ENCODE measurements at regions not wholly inside any gene's neighbourhood (a gene's known extent, or its start where the extent isn't known, plus 50 kb on each side); places are given as distances from the start of the nearest gene placed in this dataset.

GRCh38 chr2:153601812-153602211 lies 123.2 kb upstream of the RPRM start:
- WGBS, 2 donors = 61 to 71% methylated on average over 3 of the region's 3 CpGs
- no peaks in the 10 kb centered on the region for H3K36me3 ChIP-seq (ENCODE audit: control insufficient read depth in 2 of 2, insufficient read depth in 2 of 2, low read length in 1 of 2)
- no peaks in the 10 kb centered on the region for H3K27me3 ChIP-seq (ENCODE audit: control insufficient read depth in 1 of 2, insufficient read depth in 2 of 2, low read length in 2 of 2)

GRCh38 chr2:153604133-153604532 lies 125.6 kb upstream of the RPRM start:
- WGBS, 2 donors = 66 to 82% methylated on average over 1 of the region's 1 CpG
- H3K27me3 ChIP-seq (ENCODE audit: control insufficient read depth in 1 of 2, insufficient read depth in 2 of 2, low read length in 2 of 2) = no peaks in the 10 kb centered on the region
- no peaks in the 10 kb centered on the region for H3K9me3 ChIP-seq (ENCODE audit: control insufficient read depth in 2 of 2, insufficient read depth in 1 of 2, low read depth in 1 of 2, low read length in 1 of 2)
- no peak overlapping the region for H3K27ac ChIP-seq (ENCODE audit: low read depth in 2 of 2, low read length in 1 of 2)
- no peak overlapping the region for H3K4me3 ChIP-seq (ENCODE audit: low read depth in 1 of 2, low read length in 2 of 2)
- H3K4me1 ChIP-seq (ENCODE audit: control insufficient read depth in 2 of 2, insufficient read depth in 2 of 2, low read length in 1 of 2) = no peaks in the 10 kb centered on the region
- H3K36me3 ChIP-seq (ENCODE audit: control insufficient read depth in 2 of 2, insufficient read depth in 2 of 2, low read length in 1 of 2) = no peaks in the 10 kb centered on the region

More at GRCh38 chr2:153601812-153602211, 123.2 kb upstream of the RPRM start:
- Histone ChIP-seq H3K4me3 (ENCODE audit: low read depth in 1 of 2, low read length in 2 of 2) (no peak overlapping the region), H3K27ac (ENCODE audit: low read depth in 2 of 2, low read length in 1 of 2) (no peak overlapping the region), H3K9me3 (ENCODE audit: control insufficient read depth in 2 of 2, insufficient read depth in 1 of 2, low read depth in 1 of 2, low read length in 1 of 2) (no peaks in the 10 kb centered on the region), H3K4me1 (ENCODE audit: control insufficient read depth in 2 of 2, insufficient read depth in 2 of 2, low read length in 1 of 2) (no peaks in the 10 kb centered on the region)

- Histone ChIP-seq H3K4me3 (ENCODE audit: low read depth in 1 of 2, low read length in 2 of 2) (no peak overlapping the region), H3K36me3 (ENCODE audit: control insufficient read depth in 2 of 2, insufficient read depth in 2 of 2, low read length in 1 of 2) (no peaks in the 10 kb centered on the region), H3K9me3 (ENCODE audit: control insufficient read depth in 2 of 2, insufficient read depth in 1 of 2, low read depth in 1 of 2, low read length in 1 of 2) (no peaks in the 10 kb centered on the region), H3K27me3 (ENCODE audit: control insufficient read depth in 1 of 2, insufficient read depth in 2 of 2, low read length in 2 of 2) (no peaks in the 10 kb centered on the region), H3K4me1 (ENCODE audit: control insufficient read depth in 2 of 2, insufficient read depth in 2 of 2, low read length in 1 of 2) (no peaks in the 10 kb centered on the region), H3K27ac (ENCODE audit: low read depth in 2 of 2, low read length in 1 of 2) (no peak overlapping the region)
- 56 to 74% methylated on average over 3 of the region's 3 CpGs for WGBS, 2 donors
These were observed 128.1 kb upstream of the RPRM start for GRCh38 chr2:153606623-153607022.

DNA sequence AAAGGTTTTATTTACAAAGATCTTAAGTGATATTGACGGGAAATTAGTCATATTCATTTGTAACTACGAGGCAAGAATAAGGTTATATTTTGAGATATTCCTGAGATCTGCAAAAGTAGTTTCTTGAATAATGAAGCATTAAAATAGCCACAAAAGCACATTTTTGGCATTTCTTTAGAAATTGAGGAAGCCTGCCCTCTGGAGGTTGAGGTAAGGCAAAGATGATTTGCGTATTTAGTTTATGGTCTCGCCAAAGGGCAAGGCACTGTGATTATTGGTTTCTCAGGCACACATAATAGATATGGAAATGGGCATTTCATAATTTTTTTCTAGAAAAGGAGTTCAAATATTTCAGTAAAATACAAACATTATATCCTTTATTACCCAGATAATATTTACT lies 143.7 kb upstream of the RPRM start:
- Histone ChIP-seq H3K36me3 (ENCODE audit: control insufficient read depth in 2 of 2, insufficient read depth in 2 of 2, low read length in 1 of 2) (no peaks in the 10 kb centered on the region), H3K27me3 (ENCODE audit: control insufficient read depth in 1 of 2, insufficient read depth in 2 of 2, low read length in 2 of 2) (no peaks in the 10 kb centered on the region), H3K4me1 (ENCODE audit: control insufficient read depth in 2 of 2, insufficient read depth in 2 of 2, low read length in 1 of 2) (no peaks in the 10 kb centered on the region), H3K27ac (ENCODE audit: low read depth in 2 of 2, low read length in 1 of 2) (no peak overlapping the region), H3K9me3 (ENCODE audit: control insufficient read depth in 2 of 2, insufficient read depth in 1 of 2, low read depth in 1 of 2, low read length in 1 of 2) (peaks cover 0 to 4% of the 10 kb centered on the region in 2 donors), H3K4me3 (ENCODE audit: low read depth in 1 of 2, low read length in 2 of 2) (no peak overlapping the region)
- 74 to 79% methylated on average over 4 of the region's 4 CpGs for WGBS, 2 donors

- H3K4me1 ChIP-seq (ENCODE audit: control insufficient read depth in 2 of 2, insufficient read depth in 2 of 2, low read length in 1 of 2) = no peaks in the 10 kb centered on the region
- no peaks in the 10 kb centered on the region for H3K36me3 ChIP-seq (ENCODE audit: control insufficient read depth in 2 of 2, insufficient read depth in 2 of 2, low read length in 1 of 2)
- no peak overlapping the region for H3K27ac ChIP-seq (ENCODE audit: low read depth in 2 of 2, low read length in 1 of 2)
- WGBS, 2 donors = 12 to 13% methylated on average over 1 of the region's 1 CpG
- peaks cover 0 to 4% of the 10 kb centered on the region in 2 donors for H3K9me3 ChIP-seq (ENCODE audit: control insufficient read depth in 2 of 2, insufficient read depth in 1 of 2, low read depth in 1 of 2, low read length in 1 of 2)
- no peak overlapping the region for H3K4me3 ChIP-seq (ENCODE audit: low read depth in 1 of 2, low read length in 2 of 2)
- no peaks in the 10 kb centered on the region for H3K27me3 ChIP-seq (ENCODE audit: control insufficient read depth in 1 of 2, insufficient read depth in 2 of 2, low read length in 2 of 2)
These were observed 144.5 kb upstream of the RPRM start for GRCh38 chr2:153623020-153623419.

DNA sequence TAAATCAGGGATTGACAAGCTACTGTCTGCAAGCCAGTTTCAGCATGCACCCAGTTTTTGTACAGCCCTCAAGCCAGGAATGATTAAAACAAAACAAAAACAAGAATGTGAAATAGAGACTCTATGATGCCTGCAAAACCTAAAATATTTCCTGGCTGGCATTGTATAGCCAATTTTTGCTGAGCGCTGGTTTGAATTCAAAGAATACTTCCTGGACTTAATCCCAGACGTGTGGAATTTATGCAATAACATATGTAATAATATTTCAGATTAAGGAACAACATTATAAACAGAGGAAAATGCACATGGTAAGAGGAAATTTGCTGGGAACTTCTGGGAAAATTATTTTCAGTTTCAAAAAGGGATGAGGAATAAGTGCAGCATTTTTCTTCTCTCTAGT lies 148.1 kb upstream of the RPRM start:
- H3K36me3 ChIP-seq (ENCODE audit: control insufficient read depth in 2 of 2, insufficient read depth in 2 of 2, low read length in 1 of 2) = no peaks in the 10 kb centered on the region
- H3K4me1 ChIP-seq (ENCODE audit: control insufficient read depth in 2 of 2, insufficient read depth in 2 of 2, low read length in 1 of 2) = no peaks in the 10 kb centered on the region
- peaks cover 0 to under 1% of the 10 kb centered on the region in 2 donors for H3K9me3 ChIP-seq (ENCODE audit: control insufficient read depth in 2 of 2, insufficient read depth in 1 of 2, low read depth in 1 of 2, low read length in 1 of 2)
- no peaks in the 10 kb centered on the region for H3K27me3 ChIP-seq (ENCODE audit: control insufficient read depth in 1 of 2, insufficient read depth in 2 of 2, low read length in 2 of 2)
- no peak overlapping the region for H3K27ac ChIP-seq (ENCODE audit: low read depth in 2 of 2, low read length in 1 of 2)
- no peak overlapping the region for H3K4me3 ChIP-seq (ENCODE audit: low read depth in 1 of 2, low read length in 2 of 2)
- 51 to 53% methylated on average over 2 of the region's 2 CpGs for WGBS, 2 donors

DNA sequence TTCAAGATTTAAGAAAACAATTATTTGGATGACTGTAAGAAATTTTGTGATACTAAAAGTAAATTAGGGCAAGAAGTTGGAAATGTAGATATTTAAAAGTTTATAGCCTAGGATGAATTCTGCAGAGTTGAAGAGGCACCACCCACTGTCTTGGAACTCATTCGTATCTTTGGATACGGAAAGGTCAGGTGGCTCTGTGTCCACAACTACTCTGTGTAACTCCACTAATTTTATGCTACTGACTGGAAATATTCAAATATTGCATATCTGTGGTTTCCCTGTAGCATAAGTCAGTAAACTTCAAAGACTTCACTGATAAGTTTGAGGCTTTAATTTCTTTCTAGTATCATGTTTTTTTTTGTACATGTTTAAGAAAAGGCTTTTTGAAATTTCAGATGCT lies 156.9 kb upstream of the RPRM start:
- Histone ChIP-seq H3K9me3 (ENCODE audit: control insufficient read depth in 2 of 2, insufficient read depth in 1 of 2, low read depth in 1 of 2, low read length in 1 of 2) (no peaks in the 10 kb centered on the region), H3K27ac (ENCODE audit: low read depth in 2 of 2, low read length in 1 of 2) (no peak overlapping the region), H3K36me3 (ENCODE audit: control insufficient read depth in 2 of 2, insufficient read depth in 2 of 2, low read length in 1 of 2) (no peaks in the 10 kb centered on the region), H3K27me3 (ENCODE audit: control insufficient read depth in 1 of 2, insufficient read depth in 2 of 2, low read length in 2 of 2) (no peaks in the 10 kb centered on the region), H3K4me1 (ENCODE audit: control insufficient read depth in 2 of 2, insufficient read depth in 2 of 2, low read length in 1 of 2) (no peaks in the 10 kb centered on the region), H3K4me3 (ENCODE audit: low read depth in 1 of 2, low read length in 2 of 2) (no peak overlapping the region)
- 72 to 78% methylated on average over 2 of the region's 2 CpGs for WGBS, 2 donors

- no peak overlapping the region for H3K4me3 ChIP-seq (ENCODE audit: low read depth in 1 of 2, low read length in 2 of 2)
- WGBS, 2 donors = 78% methylated on average over 2 of the region's 2 CpGs
- H3K9me3 ChIP-seq (ENCODE audit: control insufficient read depth in 2 of 2, insufficient read depth in 1 of 2, low read depth in 1 of 2, low read length in 1 of 2) = no peaks in the 10 kb centered on the region
- no peaks in the 10 kb centered on the region for H3K4me1 ChIP-seq (ENCODE audit: control insufficient read depth in 2 of 2, insufficient read depth in 2 of 2, low read length in 1 of 2)
- H3K27ac ChIP-seq (ENCODE audit: low read depth in 2 of 2, low read length in 1 of 2) = no peak overlapping the region
- H3K27me3 ChIP-seq (ENCODE audit: control insufficient read depth in 1 of 2, insufficient read depth in 2 of 2, low read length in 2 of 2) = no peaks in the 10 kb centered on the region
- H3K36me3 ChIP-seq (ENCODE audit: control insufficient read depth in 2 of 2, insufficient read depth in 2 of 2, low read length in 1 of 2) = no peaks in the 10 kb centered on the region
These were observed 162.5 kb upstream of the RPRM start for GRCh38 chr2:153641046-153641445.

- Histone ChIP-seq H3K27me3 (ENCODE audit: control insufficient read depth in 1 of 2, insufficient read depth in 2 of 2, low read length in 2 of 2) (no peaks in the 10 kb centered on the region), H3K4me3 (ENCODE audit: low read depth in 1 of 2, low read length in 2 of 2) (no peak overlapping the region), H3K9me3 (ENCODE audit: control insufficient read depth in 2 of 2, insufficient read depth in 1 of 2, low read depth in 1 of 2, low read length in 1 of 2) (no peaks in the 10 kb centered on the region), H3K27ac (ENCODE audit: low read depth in 2 of 2, low read length in 1 of 2) (no peak overlapping the region), H3K4me1 (ENCODE audit: control insufficient read depth in 2 of 2, insufficient read depth in 2 of 2, low read length in 1 of 2) (no peaks in the 10 kb centered on the region), H3K36me3 (ENCODE audit: control insufficient read depth in 2 of 2, insufficient read depth in 2 of 2, low read length in 1 of 2) (no peaks in the 10 kb centered on the region)
- WGBS, 2 donors = 79 to 80% methylated on average over 5 of the region's 5 CpGs
These were observed 166.4 kb upstream of the RPRM start for GRCh38 chr2:153644955-153645354.

GRCh38 chr2:153645599-153645998 lies 167.0 kb upstream of the RPRM start:
- Histone ChIP-seq H3K27ac (ENCODE audit: low read depth in 2 of 2, low read length in 1 of 2) (no peak overlapping the region), H3K9me3 (ENCODE audit: control insufficient read depth in 2 of 2, insufficient read depth in 1 of 2, low read depth in 1 of 2, low read length in 1 of 2) (no peaks in the 10 kb centered on the region), H3K4me1 (ENCODE audit: control insufficient read depth in 2 of 2, insufficient read depth in 2 of 2, low read length in 1 of 2) (no peaks in the 10 kb centered on the region), H3K4me3 (ENCODE audit: low read depth in 1 of 2, low read length in 2 of 2) (no peak overlapping the region), H3K27me3 (ENCODE audit: control insufficient read depth in 1 of 2, insufficient read depth in 2 of 2, low read length in 2 of 2) (no peaks in the 10 kb centered on the region), H3K36me3 (ENCODE audit: control insufficient read depth in 2 of 2, insufficient read depth in 2 of 2, low read length in 1 of 2) (no peaks in the 10 kb centered on the region)
